SK-N-SH (cell line): ENCODE measurements at regions not wholly inside any gene's neighbourhood (a gene's known extent, or its start where the extent isn't known, plus 50 kb on each side); places are given as distances from the start of the nearest gene placed in this dataset.

Experiments
- CTCF ChIA-PET: fragments of 300-600, 350-600 bp; formaldehyde crosslinking; extraction: SDS; loops from one replicate; lab custom pipeline; 2021; lab: Yijun Ruan, JAX
- POLR2A ChIA-PET: fragments of 350-600 bp; sonication (Branson Sonifier 250); formaldehyde crosslinking; extraction: SDS; loops from one replicate; lab custom pipeline; 2020; ENCODE audit warnings: antibody characterized with exemption, inconsistent platforms; lab: Yijun Ruan, JAX
- DNase-seq: peaks from one replicate; pipeline ENCODE4 v3.0.0; 2012
- H2AFZ ChIP-seq: fragments of 200-600 bp; sonication (generic); 2 replicates; pipeline ENCODE4 v1.8.1; 2016; ENCODE audit warnings: antibody characterized with exemption, mild to moderate bottlenecking, low read depth
- H3F3A ChIP-seq: fragments of 200-600 bp; sonication (generic); replicated peaks from 2 replicates; pipeline ENCODE3; 2016; ENCODE audit warnings: antibody characterized with exemption, mild to moderate bottlenecking; ENCODE audit not compliant: insufficient read depth
- H3K27ac ChIP-seq, 2 experiments: fragments of 200-500 bp in 1 of 2; fragments of 200-600 bp in 1 of 2; sonication (Bioruptor generic) in 1 of 2; sonication (generic), shearing (Covaris generic) in 1 of 2; 2 replicates each; pipeline versions ENCODE4 v1.5.1 to v1.6.1; 2014 to 2016; ENCODE audit warnings: low read depth in 2 of 2, inconsistent platforms in 1 of 2, low read length in 1 of 2, mild to moderate bottlenecking in 1 of 2, mixed read lengths in 1 of 2
- H3K27me3 ChIP-seq: fragments of 200-600 bp; sonication (generic), shearing (Covaris generic); 2 replicates; pipeline ENCODE4 v1.6.1; 2016; ENCODE audit warnings: mixed run types; ENCODE audit not compliant: insufficient read depth
- H3K36me3 ChIP-seq, 2 experiments: fragments of 200-500 bp in 1 of 2; fragments of 200-600 bp in 1 of 2; sonication (Bioruptor generic) in 1 of 2; sonication (generic) in 1 of 2; replicated peaks in 1 of 2; 2 replicates each; pipeline versions ENCODE3 to v1.5.1; 2014 to 2016; ENCODE audit warnings: low read length in 1 of 2, mild to moderate bottlenecking in 1 of 2; ENCODE audit not compliant: insufficient read depth in 2 of 2, control insufficient read depth in 1 of 2
- H3K4me1 ChIP-seq, 2 experiments: fragments of 200-500 bp in 1 of 2; fragments of 200-600 bp in 1 of 2; sonication (Bioruptor generic) in 1 of 2; sonication (generic), shearing (Covaris generic) in 1 of 2; 2 replicates each; pipeline versions ENCODE4 v1.5.1 to v1.6.1; 2014 to 2016; ENCODE audit warnings: low read depth in 1 of 2, low read length in 1 of 2, mixed run types in 1 of 2; ENCODE audit not compliant: insufficient read depth in 2 of 2, control insufficient read depth in 1 of 2
- H3K4me2 ChIP-seq: fragments of 200-600 bp; sonication (generic), shearing (Covaris generic); 2 replicates; pipeline ENCODE4 v1.6.1; 2017; ENCODE audit warnings: mixed run types
- H3K4me3 ChIP-seq, 2 experiments: fragments of 200-500 bp in 1 of 2; fragments of 200-600 bp in 1 of 2; sonication (Bioruptor generic) in 1 of 2; sonication (generic), shearing (Covaris generic) in 1 of 2; 2 replicates each; pipeline versions ENCODE4 v1.5.1 to v1.8.1; 2014 to 2016; ENCODE audit warnings: low read depth in 2 of 2, inconsistent platforms in 1 of 2, low read length in 1 of 2, mild to moderate bottlenecking in 1 of 2, mixed read lengths in 1 of 2, moderate library complexity in 1 of 2
- H3K79me2 ChIP-seq: fragments of 200-600 bp; sonication (generic); 2 replicates; pipeline ENCODE4 v1.8.1; 2017; ENCODE audit warnings: mild to moderate bottlenecking; ENCODE audit not compliant: insufficient read depth
- H3K9ac ChIP-seq: fragments of 200-600 bp; sonication (generic); 2 replicates; pipeline ENCODE4 v1.6.1; 2017; ENCODE audit warnings: mixed run types
- H3K9me2 ChIP-seq: fragments of 200-600 bp; sonication (generic); 2 replicates; pipeline ENCODE4 v1.6.1; 2017; ENCODE audit warnings: mixed run types
- H3K9me3 ChIP-seq: fragments of 200-600 bp; sonication (generic); 2 replicates; pipeline ENCODE4 v1.6.1; 2017; ENCODE audit warnings: mixed run types, mild to moderate bottlenecking, moderate library complexity
- H4K20me1 ChIP-seq: fragments of 200-600 bp; sonication (generic); 2 replicates; pipeline ENCODE4 v1.6.1; 2017; ENCODE audit warnings: mild to moderate bottlenecking, mixed run types; ENCODE audit not compliant: insufficient read depth
- CHD2 ChIP-seq: fragments of 150-350 bp; IDR thresholded peaks from 2 replicates; pipeline ENCODE4 v1.6.1; 2018; ENCODE audit warnings: low read length; ENCODE audit not compliant: partially characterized antibody
- EP300 ChIP-seq, 2 experiments: IDR thresholded peaks; 2 replicates each; pipeline versions ENCODE4 v1.4.0 to v1.6.1; 2012; ENCODE audit warnings: borderline replicate concordance in 1 of 2, low read depth in 1 of 2, low read length in 1 of 2
- EZH2phosphoT487 ChIP-seq: fragments of 200-600 bp; sonication (generic); IDR thresholded peaks from 2 replicates; pipeline ENCODE4 v1.6.1; 2017; ENCODE audit warnings: low read depth, mixed run types, mild to moderate bottlenecking, antibody characterized with exemption, moderate library complexity, borderline replicate concordance
- FOSL2 ChIP-seq: IDR thresholded peaks from 2 replicates; pipeline ENCODE4 v1.4.0; 2012; ENCODE audit warnings: low read depth, mild to moderate bottlenecking, moderate library complexity, borderline replicate concordance
- JUND ChIP-seq: IDR thresholded peaks from 2 replicates; pipeline ENCODE4 v1.4.0; 2012
- MEF2A ChIP-seq: IDR thresholded peaks from 2 replicates; pipeline ENCODE4 v1.4.0; 2012; ENCODE audit warnings: low read depth, borderline replicate concordance
- NFIC ChIP-seq: IDR thresholded peaks from 2 replicates; pipeline ENCODE4 v1.4.0; 2012; ENCODE audit warnings: borderline replicate concordance
- NRF1 ChIP-seq: IDR thresholded peaks from 2 replicates; pipeline ENCODE4 v1.6.1; 2012; ENCODE audit warnings: low read depth, mild to moderate bottlenecking, low read length
- RCOR1 ChIP-seq: fragments of 150-350 bp; IDR thresholded peaks from 2 replicates; pipeline ENCODE4 v1.6.1; 2017; ENCODE audit warnings: antibody characterized with exemption, low read length
- RXRA ChIP-seq: IDR thresholded peaks from 2 replicates; pipeline ENCODE4 v1.4.0; 2012; ENCODE audit warnings: low read depth, mild to moderate bottlenecking, borderline replicate concordance
- SIN3A ChIP-seq: IDR thresholded peaks from 2 replicates; pipeline ENCODE4 v1.6.1; 2012; ENCODE audit warnings: low read depth, mild to moderate bottlenecking, low read length, moderate library complexity, borderline replicate concordance
- SMC3 ChIP-seq: IDR thresholded peaks from 2 replicates; pipeline ENCODE4 v1.6.1; 2012; ENCODE audit warnings: low read depth, low read length, improper control_type of control experiment
- TAF1 ChIP-seq: IDR thresholded peaks from 2 replicates; pipeline ENCODE4 v1.6.1; 2012; ENCODE audit warnings: low read depth, mild to moderate bottlenecking, low read length, moderate library complexity, borderline replicate concordance
- TEAD4 ChIP-seq: IDR thresholded peaks from 2 replicates; pipeline ENCODE4 v1.4.0; 2012; ENCODE audit warnings: mild to moderate bottlenecking, borderline replicate concordance; ENCODE audit not compliant: insufficient read depth
- WGBS: methylation state at CpG from one replicate; pipeline ENCODE4 v1.1.6; 2017; ENCODE audit warnings: low lambda C conversion rate; 5-methylcytosine and 5-hydroxymethylcytosine counted together
- TF ChIP-seq, protein P1 (sequence below): fragments of 150-350 bp; IDR thresholded peaks from 2 replicates; pipeline ENCODE4 v1.6.1; 2017; ENCODE audit warnings: antibody characterized with exemption, low read length, low read depth, borderline replicate concordance
- TF ChIP-seq, protein P2 (sequence below): IDR thresholded peaks from 2 replicates; pipeline ENCODE4 v1.4.0; 2012; ENCODE audit warnings: low read depth, borderline replicate concordance
- TF ChIP-seq, protein P3 (sequence below): IDR thresholded peaks from 2 replicates; pipeline ENCODE4; 2012
- TF ChIP-seq, protein P4 (sequence below): IDR thresholded peaks from 2 replicates; pipeline ENCODE4 v1.6.1; 2012; ENCODE audit warnings: mild to moderate bottlenecking, low read depth, low read length, moderate library complexity
- TF ChIP-seq, protein P5 (sequence below): fragments of 150-350 bp; IDR thresholded peaks from 2 replicates; pipeline ENCODE4 v1.6.1; 2016; ENCODE audit warnings: mild to moderate bottlenecking, low read depth, low read length

DNA sequence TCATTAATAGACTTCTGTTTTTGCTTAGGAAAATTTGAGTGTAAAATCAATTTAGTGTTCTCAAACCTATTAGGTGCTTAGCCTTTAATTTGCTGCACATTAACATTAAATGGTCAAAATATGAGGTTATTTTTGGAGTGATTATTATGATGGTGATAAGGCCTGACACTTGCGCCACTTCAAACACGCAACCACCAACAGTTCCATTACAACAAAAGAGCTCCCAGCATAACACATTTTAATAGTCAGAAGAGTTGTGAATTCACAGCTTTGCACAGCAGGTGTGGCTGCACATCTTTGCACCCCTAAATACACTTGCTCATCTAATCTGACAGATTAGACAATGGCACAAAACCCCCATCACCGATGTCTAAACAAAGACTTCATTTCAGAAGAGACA, 940.7 kb downstream of the NR2F1-AS1 start:
- TF ChIP-seq MEF2A = no peak
- TF ChIP-seq TEAD4 = no peak
- no peak for TF ChIP-seq RCOR1
- no peak for TF ChIP-seq CHD2
- TF ChIP-seq, protein P1, sequence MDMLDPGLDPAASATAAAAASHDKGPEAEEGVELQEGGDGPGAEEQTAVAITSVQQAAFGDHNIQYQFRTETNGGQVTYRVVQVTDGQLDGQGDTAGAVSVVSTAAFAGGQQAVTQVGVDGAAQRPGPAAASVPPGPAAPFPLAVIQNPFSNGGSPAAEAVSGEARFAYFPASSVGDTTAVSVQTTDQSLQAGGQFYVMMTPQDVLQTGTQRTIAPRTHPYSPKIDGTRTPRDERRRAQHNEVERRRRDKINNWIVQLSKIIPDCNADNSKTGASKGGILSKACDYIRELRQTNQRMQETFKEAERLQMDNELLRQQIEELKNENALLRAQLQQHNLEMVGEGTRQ = no peak
- no peak for TF ChIP-seq JUND
- TF ChIP-seq NFIC = no peak
- TF ChIP-seq, protein P2, sequence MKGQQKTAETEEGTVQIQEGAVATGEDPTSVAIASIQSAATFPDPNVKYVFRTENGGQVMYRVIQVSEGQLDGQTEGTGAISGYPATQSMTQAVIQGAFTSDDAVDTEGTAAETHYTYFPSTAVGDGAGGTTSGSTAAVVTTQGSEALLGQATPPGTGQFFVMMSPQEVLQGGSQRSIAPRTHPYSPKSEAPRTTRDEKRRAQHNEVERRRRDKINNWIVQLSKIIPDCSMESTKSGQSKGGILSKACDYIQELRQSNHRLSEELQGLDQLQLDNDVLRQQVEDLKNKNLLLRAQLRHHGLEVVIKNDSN = no peak
- TF ChIP-seq, protein P3, sequence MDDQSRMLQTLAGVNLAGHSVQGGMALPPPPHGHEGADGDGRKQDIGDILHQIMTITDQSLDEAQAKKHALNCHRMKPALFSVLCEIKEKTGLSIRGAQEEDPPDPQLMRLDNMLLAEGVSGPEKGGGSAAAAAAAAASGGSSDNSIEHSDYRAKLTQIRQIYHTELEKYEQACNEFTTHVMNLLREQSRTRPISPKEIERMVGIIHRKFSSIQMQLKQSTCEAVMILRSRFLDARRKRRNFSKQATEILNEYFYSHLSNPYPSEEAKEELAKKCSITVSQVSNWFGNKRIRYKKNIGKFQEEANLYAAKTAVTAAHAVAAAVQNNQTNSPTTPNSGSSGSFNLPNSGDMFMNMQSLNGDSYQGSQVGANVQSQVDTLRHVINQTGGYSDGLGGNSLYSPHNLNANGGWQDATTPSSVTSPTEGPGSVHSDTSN = no peak
- TF ChIP-seq EP300 (IDR thresholded peaks at IDR 0.05; ENCODE audit: borderline replicate concordance in 1 of 2, low read depth in 1 of 2, low read length in 1 of 2) = no peak
- TF ChIP-seq TAF1 = no peak
- TF ChIP-seq, protein P4, sequence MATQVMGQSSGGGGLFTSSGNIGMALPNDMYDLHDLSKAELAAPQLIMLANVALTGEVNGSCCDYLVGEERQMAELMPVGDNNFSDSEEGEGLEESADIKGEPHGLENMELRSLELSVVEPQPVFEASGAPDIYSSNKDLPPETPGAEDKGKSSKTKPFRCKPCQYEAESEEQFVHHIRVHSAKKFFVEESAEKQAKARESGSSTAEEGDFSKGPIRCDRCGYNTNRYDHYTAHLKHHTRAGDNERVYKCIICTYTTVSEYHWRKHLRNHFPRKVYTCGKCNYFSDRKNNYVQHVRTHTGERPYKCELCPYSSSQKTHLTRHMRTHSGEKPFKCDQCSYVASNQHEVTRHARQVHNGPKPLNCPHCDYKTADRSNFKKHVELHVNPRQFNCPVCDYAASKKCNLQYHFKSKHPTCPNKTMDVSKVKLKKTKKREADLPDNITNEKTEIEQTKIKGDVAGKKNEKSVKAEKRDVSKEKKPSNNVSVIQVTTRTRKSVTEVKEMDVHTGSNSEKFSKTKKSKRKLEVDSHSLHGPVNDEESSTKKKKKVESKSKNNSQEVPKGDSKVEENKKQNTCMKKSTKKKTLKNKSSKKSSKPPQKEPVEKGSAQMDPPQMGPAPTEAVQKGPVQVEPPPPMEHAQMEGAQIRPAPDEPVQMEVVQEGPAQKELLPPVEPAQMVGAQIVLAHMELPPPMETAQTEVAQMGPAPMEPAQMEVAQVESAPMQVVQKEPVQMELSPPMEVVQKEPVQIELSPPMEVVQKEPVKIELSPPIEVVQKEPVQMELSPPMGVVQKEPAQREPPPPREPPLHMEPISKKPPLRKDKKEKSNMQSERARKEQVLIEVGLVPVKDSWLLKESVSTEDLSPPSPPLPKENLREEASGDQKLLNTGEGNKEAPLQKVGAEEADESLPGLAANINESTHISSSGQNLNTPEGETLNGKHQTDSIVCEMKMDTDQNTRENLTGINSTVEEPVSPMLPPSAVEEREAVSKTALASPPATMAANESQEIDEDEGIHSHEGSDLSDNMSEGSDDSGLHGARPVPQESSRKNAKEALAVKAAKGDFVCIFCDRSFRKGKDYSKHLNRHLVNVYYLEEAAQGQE = no peak
- TF ChIP-seq, protein P5, sequence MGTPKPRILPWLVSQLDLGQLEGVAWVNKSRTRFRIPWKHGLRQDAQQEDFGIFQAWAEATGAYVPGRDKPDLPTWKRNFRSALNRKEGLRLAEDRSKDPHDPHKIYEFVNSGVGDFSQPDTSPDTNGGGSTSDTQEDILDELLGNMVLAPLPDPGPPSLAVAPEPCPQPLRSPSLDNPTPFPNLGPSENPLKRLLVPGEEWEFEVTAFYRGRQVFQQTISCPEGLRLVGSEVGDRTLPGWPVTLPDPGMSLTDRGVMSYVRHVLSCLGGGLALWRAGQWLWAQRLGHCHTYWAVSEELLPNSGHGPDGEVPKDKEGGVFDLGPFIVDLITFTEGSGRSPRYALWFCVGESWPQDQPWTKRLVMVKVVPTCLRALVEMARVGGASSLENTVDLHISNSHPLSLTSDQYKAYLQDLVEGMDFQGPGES = no peak
- TF ChIP-seq EZH2phosphoT487 = no peak
- TF ChIP-seq SIN3A = no peak
- no peak for TF ChIP-seq FOSL2
- no peak for TF ChIP-seq SMC3
- TF ChIP-seq NRF1 = no peak
- no peak for TF ChIP-seq RXRA
- DNase-seq = no peak
- Histone ChIP-seq H3F3A (peaks cover 12% of the 10 kb centered on the region), H4K20me1 (no peaks in the 10 kb centered on the region), H3K9me2 (no peaks in the 10 kb centered on the region), H3K4me2 (no peak overlapping the region), H3K27me3 (no peaks in the 10 kb centered on the region), H3K27ac (peak overlapping the region in 1 of 2 experiments; percentile 99; a peak in 2 of 4 replicates), H3K4me3 (no peak overlapping the region), H3K79me2 (no peaks in the 10 kb centered on the region), H3K4me1 (peaks cover 7 to 28% of the 10 kb centered on the region in 2 experiments; a peak in 2 of 4 replicates), H3K9ac (no peak overlapping the region), H3K9me3 (no peaks in the 10 kb centered on the region), H2AFZ (no peak overlapping the region), H3K36me3 (no peaks in the 10 kb centered on the region)
- POLR2A ChIA-PET = no interaction called here
- CTCF ChIA-PET = interaction anchor here (0.5 to 1.0 kb wide), 2 partner anchors 48 to 401 kb away, joined by 3 to 4 read pairs; no protein-coding TSS in a partner anchor
- WGBS = 89% methylated on average over 3 of the region's 3 CpGs
